Middle frontal gyrus (tissue), 1 donor: ENCODE measurements at regions not wholly inside any gene's neighbourhood (a gene's known extent, or its start where the extent isn't known, plus 50 kb on each side); places are given as distances from the start of the nearest gene placed in this dataset.

ENCODE experiments used
- DNase-seq: peaks from one replicate; pipeline ENCODE4 v3.0.0-alpha.2; 2015; ENCODE audit warnings: low spot score; ENCODE audit errors: extremely low spot score

DNA sequence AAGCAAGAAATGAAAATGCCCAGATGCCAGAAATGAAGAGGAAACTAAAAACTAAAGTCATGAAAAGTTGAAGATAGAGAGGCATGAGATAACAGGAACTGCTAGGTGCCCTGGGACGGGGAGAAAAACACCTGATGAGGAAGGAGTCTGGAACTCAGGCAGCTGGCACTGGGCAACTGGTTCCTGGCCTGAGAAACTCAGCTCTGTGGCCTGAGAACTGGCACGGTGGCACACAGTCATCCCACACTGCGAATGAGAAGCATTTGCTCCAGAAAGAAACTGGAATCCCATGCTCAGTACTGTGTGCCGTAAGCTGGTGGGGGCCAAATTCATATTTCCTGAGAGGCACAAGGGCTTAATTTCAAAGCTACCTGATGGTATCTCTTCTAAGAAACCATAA, 53.6 kb upstream of the RORA start:
- no peak for DNase-seq

DNA sequence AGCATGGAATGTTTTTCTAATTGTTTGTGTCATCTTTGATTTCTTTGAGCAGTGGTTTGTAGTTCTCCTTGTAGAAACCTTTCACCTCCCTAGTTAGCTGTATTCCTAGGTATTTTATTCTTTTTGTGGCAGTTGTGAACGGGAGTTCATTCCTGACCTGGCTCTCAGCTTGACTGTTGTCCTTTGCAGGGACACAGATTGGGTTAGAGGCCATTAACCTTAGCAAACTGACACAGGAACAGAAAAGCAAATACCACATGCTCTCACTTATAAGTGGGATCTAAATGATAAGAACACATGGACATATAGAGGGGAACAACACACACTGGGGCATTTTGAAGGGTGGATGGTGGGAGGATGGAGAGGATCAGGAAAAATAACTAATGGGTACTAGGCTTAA, 52.2 kb upstream of the RORA start:
- no peak for DNase-seq
